K562 (cell line): ENCODE measurements at regions not wholly inside any gene's neighbourhood (a gene's known extent, or its start where the extent isn't known, plus 50 kb on each side); places are given as distances from the start of the nearest gene placed in this dataset.

Source experiments
- ATAC-seq: fragments of 200-7000 bp; cut with Tn5 transposase; 3 replicates; pipeline ENCODE4 v1.9.1; 2020; ENCODE audit warnings: moderate library complexity
- BruUV-seq: library from RNA; stranded (reverse); fragments of 400-500 nt; replicated peaks from 2 replicates; lab custom pipeline; 2021; lab: Mats Ljungman, UMichigan
- CTCF ChIA-PET: fragments of 300-600 bp; formaldehyde crosslinking; extraction: SDS; loops from one replicate; lab custom pipeline; 2021; ENCODE audit warnings: low intra/inter-chr PET ratio; lab: Yijun Ruan, JAX
- POLR2A ChIA-PET: fragments of 300-600, 350-650 bp; sonication (Branson Sonifier 250); formaldehyde crosslinking; extraction: SDS; loops from one replicate; lab custom pipeline; 2021; ENCODE audit warnings: antibody characterized with exemption, inconsistent platforms; lab: Yijun Ruan, JAX
- DNase-seq, 4 experiments: peaks; one replicate each; pipeline versions ENCODE4 v3.0.0 to v3.0.0-alpha.2; 2011 to 2018; ENCODE audit warnings: low spot score in 3 of 4, mixed read lengths in 3 of 4; ENCODE audit errors: extremely low read depth in 1 of 4
- FAIRE-seq: peaks from 2 replicates; lab custom pipeline; 2011; peaks lifted over from hg19 to GRCh38; lab: Jason Lieb, UNC
- H2AFZ ChIP-seq: 2 replicates; pipeline ENCODE4 v1.6.0; 2011; ENCODE audit warnings: low read depth, low read length, control low read depth, inconsistent platforms
- H3K27ac ChIP-seq: fragments of 200-600 bp; 3 replicates; pipeline ENCODE4 v1.8.0; 2011; ENCODE audit warnings: low read depth, mild to moderate bottlenecking, control low read depth, inconsistent platforms, low read length, moderate library complexity, mixed read lengths; ENCODE audit errors: extremely low read depth
- H3K27me3 ChIP-seq, 2 experiments: fragments of 300-600 bp in 1 of 2; 2 replicates in 1 of 2; 3 replicates in 1 of 2; pipeline versions ENCODE4 v1.6.0 to v1.8.0; 2011; ENCODE audit warnings: inconsistent platforms in 2 of 2, low read length in 2 of 2, mild to moderate bottlenecking in 1 of 2, mixed read lengths in 1 of 2, moderate library complexity in 1 of 2; ENCODE audit not compliant: control insufficient read depth in 2 of 2, insufficient read depth in 2 of 2
- H3K36me3 ChIP-seq: fragments of 300-600 bp; 3 replicates; pipeline ENCODE4 v1.8.0; 2011; ENCODE audit warnings: mild to moderate bottlenecking, low read length, inconsistent platforms; ENCODE audit not compliant: control insufficient read depth, insufficient read depth
- H3K4me1 ChIP-seq, 2 experiments: fragments of 200-600 bp in 1 of 2; replicated peaks in 1 of 2; 2 replicates in 1 of 2; 3 replicates in 1 of 2; pipeline versions ENCODE4 v1.5.1 to v1.8.0; 2011; ENCODE audit warnings: inconsistent platforms in 2 of 2, low read length in 2 of 2, mild to moderate bottlenecking in 1 of 2, mixed read lengths in 1 of 2, moderate library complexity in 1 of 2; ENCODE audit not compliant: control insufficient read depth in 2 of 2, insufficient read depth in 2 of 2
- H3K4me2 ChIP-seq: 2 replicates; pipeline ENCODE4 v1.6.1; 2011; ENCODE audit warnings: low read length, control low read depth, inconsistent platforms, mixed read lengths; ENCODE audit not compliant: insufficient read depth
- H3K4me3 ChIP-seq: fragments of 200-600 bp; sonication (generic), shearing (Covaris generic); 2 replicates; pipeline ENCODE4 v1.5.1; 2016; ENCODE audit warnings: control low read depth, inconsistent platforms
- H3K79me2 ChIP-seq: fragments of 200-600 bp; 3 replicates; pipeline ENCODE4 v1.8.0; 2011; ENCODE audit warnings: low read length, inconsistent platforms; ENCODE audit not compliant: control insufficient read depth, insufficient read depth
- H3K9ac ChIP-seq, 2 experiments: 2 replicates each; pipeline versions ENCODE4 v1.6.0 to v1.6.1; 2011; ENCODE audit warnings: low read depth in 2 of 2, low read length in 2 of 2, control low read depth in 1 of 2, inconsistent platforms in 1 of 2, mild to moderate bottlenecking in 1 of 2, mixed read lengths in 1 of 2; ENCODE audit not compliant: insufficient read depth in 1 of 2
- H3K9me1 ChIP-seq: one replicate; pipeline ENCODE4 v1.6.0; 2011; ENCODE audit warnings: inconsistent platforms, mild to moderate bottlenecking, low read length, moderate library complexity; ENCODE audit not compliant: control insufficient read depth, insufficient read depth
- H3K9me3 ChIP-seq: replicated peaks from 2 replicates; pipeline ENCODE4 v1.5.1; 2011; ENCODE audit warnings: low read depth, low read length, inconsistent platforms; ENCODE audit not compliant: control insufficient read depth, insufficient read depth
- H4K20me1 ChIP-seq: replicated peaks from 2 replicates; pipeline ENCODE4 v1.6.1; 2011; ENCODE audit warnings: low read length, inconsistent platforms, mixed read lengths; ENCODE audit not compliant: control insufficient read depth, insufficient read depth
- BCL6 ChIP-seq: fragments of 250-450 bp; sonication (Bioruptor Pico); IDR thresholded peaks from 2 replicates; pipeline ENCODE4 v1.4.0; 2020
- GATA2 ChIP-seq: sonication (generic); formaldehyde crosslinking; IDR thresholded peaks from 2 replicates; pipeline ENCODE4 v1.4.0; 2020; ENCODE audit warnings: mild to moderate bottlenecking, missing genetic modification reagents
- KDM5B ChIP-seq: fragments of 200-600 bp; sonication (generic); IDR thresholded peaks from 2 replicates; pipeline ENCODE4 v1.6.1; 2012; ENCODE audit warnings: low read depth, mild to moderate bottlenecking, moderate library complexity, low read length, control low read depth, inconsistent platforms; ENCODE audit not compliant: insufficient replicate concordance
- MECOM ChIP-seq: fragments of 250-450 bp; sonication (Bioruptor Pico); IDR thresholded peaks from 2 replicates; pipeline ENCODE4 v1.8.0; 2022; ENCODE audit warnings: inconsistent platforms
- NCOA6 ChIP-seq: fragments of 450-650 bp; IDR thresholded peaks from 2 replicates; pipeline ENCODE4 v1.6.1; 2017; ENCODE audit warnings: mild to moderate bottlenecking
- RCOR1 ChIP-seq, 2 experiments: IDR thresholded peaks; 2 replicates each; pipeline ENCODE4 v1.6.1; 2012; ENCODE audit warnings: low read depth in 2 of 2, low read length in 2 of 2, borderline replicate concordance in 1 of 2, improper control_type of control experiment in 1 of 2
- RERE ChIP-seq: sonication (generic); formaldehyde crosslinking; IDR thresholded peaks from 2 replicates; pipeline ENCODE4 v1.8.0; 2023; ENCODE audit warnings: missing genetic modification reagents, mild to moderate bottlenecking, borderline replicate concordance
- RFX7 ChIP-seq: fragments of 250-450 bp; sonication (Bioruptor Pico); IDR thresholded peaks from 2 replicates; pipeline ENCODE4 v1.5.1; 2021; ENCODE audit warnings: mild to moderate bottlenecking
- RUNX1 ChIP-seq: sonication (generic); IDR thresholded peaks from 2 replicates; pipeline ENCODE4 v1.6.1; 2016; ENCODE audit warnings: antibody characterized with exemption, low read depth
- TGIF2 ChIP-seq: sonication (generic); formaldehyde crosslinking; IDR thresholded peaks from 2 replicates; pipeline ENCODE4 v1.8.1; 2022; ENCODE audit warnings: mild to moderate bottlenecking, missing genetic modification reagents, moderate library complexity
- ZNF778 ChIP-seq: fragments of 450-650 bp; formaldehyde crosslinking; IDR thresholded peaks from 2 replicates; pipeline ENCODE4 v1.4.0; 2020; ENCODE audit warnings: mild to moderate bottlenecking, moderate library complexity
- WGBS: fragments of 100-300 bp; shearing (Covaris generic); methylation state at CpG from one replicate; pipeline ENCODE4 v1.1.6; 2016; ENCODE audit warnings: low coverage, mixed read lengths; ENCODE audit not compliant: insufficient coverage; ENCODE audit errors: missing lambda C conversion rate; 5-methylcytosine and 5-hydroxymethylcytosine counted together
- in situ Hi-C: fragments of 300-500 bp; cut with MboI; formaldehyde crosslinking; loops from 4 replicates; pipeline ENCODE4 v1.15.0; 2018; ENCODE audit warnings: inconsistent platforms, mixed read lengths
- intact Hi-C: fragments of 100-400 bp; cut with micrococcal nuclease; formaldehyde crosslinking; loops from 2 replicates; pipeline ENCODE4 v1.14.2; 2022

- no peaks in the 10 kb centered on the region for H4K20me1 ChIP-seq
- peaks cover 8 to 21% of the 10 kb centered on the region in 2 experiments; a peak in 4 of 5 replicates for H3K27me3 ChIP-seq
- H3K9me3 ChIP-seq: no peaks in the 10 kb centered on the region
- intact Hi-C loops (no loop called here), in situ Hi-C loops (no loop called here)
- no peak overlapping the region for H3K4me2 ChIP-seq
- H3K27ac ChIP-seq: no peak overlapping the region
- 3% methylated on average over 10 of the region's 14 CpGs for WGBS
- no peaks in the 10 kb centered on the region for H3K9me1 ChIP-seq
- TF ChIP-seq ZNF778 (CRISPR knock-in tag) (no peak), RUNX1 (no peak), RCOR1 (IDR thresholded peaks at IDR 0.05; ENCODE audit: borderline replicate concordance in 1 of 2, low read depth in 2 of 2, low read length in 2 of 2) (no peak), NCOA6 (no peak), RERE (CRISPR knock-in tag) (no peak), TGIF2 (CRISPR knock-in tag) (no peak), MECOM (CRISPR knock-in tag) (no peak), RFX7 (CRISPR knock-in tag) (no peak), GATA2 (CRISPR knock-in tag) (no peak), BCL6 (no peak), KDM5B (no peak)
- TF ChIP-seq, all 486 proteins: peak for 0
- Histone ChIP-seq H3K36me3 (no peaks in the 10 kb centered on the region), H3K4me1 (no peaks in the 10 kb centered on the region), H3K79me2 (no peaks in the 10 kb centered on the region), H3K9ac (no peak overlapping the region), H3K4me3 (no peak overlapping the region), H2AFZ (no peak overlapping the region)
- DNase-seq: no peak
- no peak for FAIRE-seq
- BruUV-seq: no TSS peak
- ChIA-PET CTCF (no interaction called here), POLR2A (interaction anchor here (1.6 kb wide), 1 partner anchor 19 kb away, joined by 3 read pairs; no protein-coding TSS in a partner anchor)
- no peak for ATAC-seq
Observed at GRCh38 chr15:69648212-69648611, 195.6 kb downstream of the RPLP1 start.
